GM19328 (cell line): ENCODE measurements at regions not wholly inside any gene's neighbourhood (a gene's known extent, or its start where the extent isn't known, plus 50 kb on each side); places are given as distances from the start of the nearest gene placed in this dataset.

Experiments
- ATAC-seq: cut with Tn5 transposase; IDR thresholded peaks from one replicate; pipeline ENCODE4 v1.9.1; 2021; ENCODE audit warnings: mild to moderate bottlenecking, moderate library complexity; ENCODE audit not compliant: unreplicated experiment

GRCh38 chr2:151037434-151037833 is 224.2 kb downstream of the RBM43 start:
- no peak for ATAC-seq

DNA sequence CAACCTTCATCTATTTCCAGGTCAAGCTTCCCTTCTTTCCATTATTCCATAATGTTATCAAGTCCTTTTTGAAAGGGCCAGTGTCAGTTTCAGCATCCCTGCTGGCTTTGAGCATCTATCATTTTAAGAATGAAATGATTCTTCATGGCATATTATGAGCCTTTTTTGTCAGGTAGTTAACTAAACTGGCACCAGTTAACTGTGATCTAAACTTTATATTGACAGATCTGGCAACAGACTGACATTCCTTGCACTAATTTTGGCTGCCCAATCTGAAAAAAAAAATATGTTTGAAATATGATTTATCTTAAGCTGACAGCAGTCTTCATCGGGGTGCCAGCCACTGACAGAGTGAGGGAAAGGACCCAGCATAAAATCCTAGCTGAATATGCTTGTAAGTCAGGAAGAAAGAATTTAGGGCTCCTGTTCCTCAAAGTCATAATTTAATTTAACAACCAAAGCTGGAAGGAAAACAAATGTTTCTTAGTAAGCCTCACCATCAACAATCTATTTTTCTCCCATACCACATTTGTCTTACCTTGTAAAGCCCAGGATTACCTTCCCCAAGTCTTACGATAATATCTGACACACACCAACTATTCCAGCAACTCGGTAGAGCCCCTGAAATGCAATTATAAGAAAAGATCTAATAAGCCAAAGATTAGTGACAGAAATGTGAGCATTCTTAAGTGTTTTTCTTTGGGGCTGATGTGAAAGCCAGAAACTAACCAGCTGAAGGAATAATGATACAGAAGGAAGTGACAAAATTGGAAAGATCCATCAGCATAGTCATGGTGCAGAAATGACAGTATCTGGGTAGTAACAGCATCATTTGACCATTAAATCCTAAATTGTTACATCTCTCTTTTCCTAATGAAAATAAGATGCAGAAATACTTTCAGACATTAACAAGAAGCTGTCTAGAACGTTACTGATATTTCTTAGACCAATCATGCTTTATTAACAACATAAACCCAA is 228.1 kb downstream of the RBM43 start:
- ATAC-seq, result no peak

DNA sequence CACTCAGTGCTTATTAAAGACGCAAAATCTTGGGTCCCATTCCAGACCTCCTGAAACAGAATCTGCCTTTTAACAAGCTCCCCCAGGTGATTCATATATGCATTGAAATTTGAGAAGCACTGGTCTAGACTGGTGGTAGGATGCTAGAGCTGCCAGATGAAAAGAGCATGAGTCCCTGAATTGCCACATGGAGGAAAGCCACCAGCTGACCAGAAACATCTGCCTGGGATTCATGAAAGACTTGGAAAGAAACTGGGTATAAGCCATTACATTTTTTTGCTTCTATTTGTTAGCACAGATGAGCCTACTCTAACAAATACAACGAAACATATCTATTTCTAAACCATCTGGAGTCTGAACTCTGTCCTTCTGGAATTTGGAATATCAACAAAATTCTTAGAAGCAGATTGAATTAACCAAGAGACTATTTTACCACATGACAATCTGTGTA is 228.9 kb downstream of the RBM43 start:
- ATAC-seq, result no peak

DNA sequence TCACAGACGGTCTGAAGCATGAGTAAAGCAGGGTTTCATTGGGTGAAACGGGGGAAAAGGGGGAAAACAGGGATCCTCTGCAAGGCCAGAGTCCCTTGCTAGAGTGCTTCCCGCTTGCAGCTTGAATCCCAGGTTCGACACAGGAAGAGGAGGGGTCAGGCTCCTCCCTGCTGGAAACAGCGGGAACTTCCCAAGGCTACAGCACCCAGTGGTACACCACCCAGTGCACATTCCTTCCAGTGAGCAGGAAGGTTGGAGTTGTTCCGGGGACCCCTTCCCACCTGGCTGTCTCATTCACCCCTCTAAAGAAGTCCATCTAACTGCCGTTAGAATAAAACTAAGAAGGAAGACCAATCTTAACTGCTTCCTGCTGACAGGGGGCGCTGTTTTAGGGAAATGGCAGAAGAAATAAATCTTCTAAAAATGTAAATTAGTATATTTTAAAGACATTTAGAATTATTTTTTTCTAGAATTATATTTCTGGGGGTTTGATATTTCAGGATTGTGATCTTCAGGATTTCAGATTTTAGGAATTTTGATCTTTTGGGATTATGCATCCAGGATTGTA is 230.9 kb downstream of the RBM43 start:
- no peak for ATAC-seq

GRCh38 chr2:151029406-151030157 is 232.1 kb downstream of the RBM43 start:
- no peak for ATAC-seq

- no peak for ATAC-seq
These were observed 232.9 kb downstream of the RBM43 start for GRCh38 chr2:151028691-151029176.

GRCh38 chr2:151027151-151027550 is 234.5 kb downstream of the RBM43 start:
- ATAC-seq, result no peak

DNA sequence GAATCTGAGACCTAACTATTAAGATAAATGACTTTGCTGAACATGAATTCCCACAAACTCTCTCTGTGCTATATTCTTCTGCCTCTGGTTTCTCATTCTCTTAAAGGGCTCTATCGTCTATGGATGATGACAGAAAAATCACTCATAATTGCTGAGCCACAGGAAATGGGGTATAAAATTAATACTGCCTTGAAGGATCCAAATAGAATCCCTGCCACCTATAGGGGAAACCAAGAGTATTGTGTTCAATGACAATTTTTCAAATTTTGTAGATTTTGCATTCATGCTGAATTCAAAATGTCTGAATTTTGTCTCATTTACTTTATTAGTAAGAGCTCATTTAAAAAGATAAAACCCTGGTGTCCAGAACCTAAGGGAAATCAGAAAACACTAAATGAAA is 235.8 kb downstream of the RBM43 start:
- no peak for ATAC-seq

GRCh38 chr2:151024696-151025251 is 236.9 kb downstream of the RBM43 start:
- ATAC-seq, result no peak

DNA sequence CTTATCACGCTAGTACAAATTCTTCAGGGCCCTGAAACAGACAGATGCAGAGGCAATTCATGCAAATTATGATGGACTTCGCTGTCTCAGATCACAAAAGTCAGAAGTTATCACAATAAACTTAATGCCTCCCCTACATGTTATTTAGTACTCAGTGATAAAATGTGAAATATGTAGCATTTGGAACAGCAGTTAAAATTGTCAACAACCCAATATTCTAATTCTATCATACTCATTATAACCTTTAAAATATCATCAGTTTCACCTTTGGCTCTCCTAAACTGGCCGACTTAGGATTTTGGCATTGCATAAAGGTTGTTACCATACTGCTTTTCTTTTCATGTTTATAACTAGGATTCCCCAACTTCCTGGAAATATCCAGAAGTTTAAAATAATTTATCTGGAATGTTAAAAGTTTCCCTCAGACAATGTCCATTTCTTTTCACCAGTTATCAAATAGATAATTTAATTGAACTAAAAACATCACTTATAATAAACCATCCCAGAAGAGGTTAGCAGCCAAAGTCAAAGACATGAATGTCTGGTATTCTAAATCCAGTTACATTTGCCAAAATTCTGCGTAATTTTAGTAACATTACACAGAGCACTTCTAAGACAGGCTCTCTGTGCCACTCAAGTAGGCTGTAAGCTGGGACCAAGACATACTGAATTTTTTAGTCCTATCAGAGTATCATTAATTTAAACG is 239.8 kb downstream of the RBM43 start:
- ATAC-seq, result no peak

- peak; percentile 46 for ATAC-seq
These were observed 241.3 kb downstream of the RBM43 start for GRCh38 chr2:151020411-151020810.

GRCh38 chr2:151009437-151010175 is 252.1 kb downstream of the RBM43 start:
- ATAC-seq, result no peak

GRCh38 chr2:151007365-151007764 is 254.3 kb downstream of the RBM43 start:
- ATAC-seq, result no peak

GRCh38 chr2:151002959-151003600 is 258.6 kb downstream of the RBM43 start:
- ATAC-seq, result no peak

DNA sequence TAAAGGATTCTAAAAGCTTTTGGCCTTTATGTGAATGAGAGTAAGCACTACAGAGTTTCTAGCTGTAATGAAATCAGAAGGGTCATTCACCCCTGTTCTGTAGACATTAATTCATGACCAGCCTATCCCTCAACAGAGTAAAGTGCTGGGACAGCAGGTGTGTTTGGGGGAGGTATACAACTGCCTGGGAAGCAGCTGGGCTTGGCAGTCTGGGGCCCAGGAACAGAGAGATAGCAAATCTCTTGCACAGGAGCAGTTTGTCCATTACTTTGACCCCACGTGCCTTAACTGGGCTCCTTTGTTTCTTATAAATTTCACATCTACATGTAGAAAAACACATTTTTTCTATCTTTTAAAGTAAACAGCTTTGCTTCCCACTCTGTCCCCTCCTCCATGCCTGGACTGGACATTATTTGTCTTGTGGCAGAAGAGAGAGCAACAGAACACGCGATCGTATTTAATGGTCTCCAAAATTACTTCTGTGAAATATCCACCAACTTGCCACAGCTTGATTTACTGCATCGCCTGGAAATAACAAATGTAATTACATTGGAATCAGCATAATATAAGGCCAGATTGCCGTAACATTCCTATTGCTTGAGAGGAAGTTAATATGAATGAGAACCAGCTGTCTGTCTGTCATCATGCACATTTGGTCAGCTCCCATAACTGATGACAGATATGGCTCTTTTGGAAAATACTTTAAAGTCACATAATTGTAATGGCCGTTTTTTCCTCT is 263.8 kb downstream of the RBM43 start:
- ATAC-seq, result no peak

DNA sequence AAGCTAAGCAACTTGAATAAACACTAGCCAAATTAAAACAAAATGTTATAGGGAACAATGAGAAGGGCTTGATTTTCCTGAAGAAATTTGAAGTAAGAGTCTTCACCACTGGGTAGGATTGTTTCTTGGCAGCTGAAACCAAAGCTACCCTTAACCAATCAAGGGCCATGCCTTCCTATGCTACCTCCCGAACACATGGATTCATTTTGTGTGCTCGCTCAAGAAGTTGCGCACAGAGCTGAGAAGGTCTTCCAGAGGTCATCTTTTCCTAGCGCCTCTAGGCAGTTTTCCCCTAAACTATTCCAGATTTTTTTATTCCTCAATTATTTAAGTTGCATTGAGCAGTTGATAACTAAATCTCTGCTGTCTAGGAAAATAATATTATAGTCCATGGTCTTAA is 264.6 kb downstream of the RBM43 start:
- no peak for ATAC-seq

DNA sequence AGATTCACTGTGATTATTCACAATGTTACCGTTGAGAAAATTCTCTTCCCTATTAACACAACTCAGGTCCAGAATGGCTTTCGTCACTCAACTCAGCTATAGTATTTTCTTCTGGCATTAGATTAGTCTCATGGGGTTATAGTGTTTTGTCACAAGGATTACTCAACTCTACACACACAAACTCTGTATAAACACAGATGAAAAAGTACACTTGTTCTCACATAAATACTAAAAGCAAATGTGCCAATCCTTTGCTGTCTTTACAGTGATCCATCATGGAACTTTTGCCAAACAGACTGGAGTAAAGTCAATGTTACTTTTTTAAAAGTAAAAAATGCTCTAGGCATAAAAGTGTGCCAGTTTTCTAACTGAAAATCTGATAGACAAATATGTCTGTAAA is 267.6 kb downstream of the RBM43 start:
- ATAC-seq, result no peak

- ATAC-seq, result no peak
These were observed 271.7 kb downstream of the RBM43 start for GRCh38 chr2:150989969-150990368.

- ATAC-seq, result no peak
These were observed 275.9 kb downstream of the RBM43 start for GRCh38 chr2:150985741-150986140.
